ENCODE measurements at regions not wholly inside any gene's neighbourhood (a gene's known extent, or its start where the extent isn't known, plus 50 kb on each side); places are given as distances from the start of the nearest gene placed in this dataset.
A peak's percentile ranks its signal among the peaks of the same experiment; 100 is the strongest.

DNA sequence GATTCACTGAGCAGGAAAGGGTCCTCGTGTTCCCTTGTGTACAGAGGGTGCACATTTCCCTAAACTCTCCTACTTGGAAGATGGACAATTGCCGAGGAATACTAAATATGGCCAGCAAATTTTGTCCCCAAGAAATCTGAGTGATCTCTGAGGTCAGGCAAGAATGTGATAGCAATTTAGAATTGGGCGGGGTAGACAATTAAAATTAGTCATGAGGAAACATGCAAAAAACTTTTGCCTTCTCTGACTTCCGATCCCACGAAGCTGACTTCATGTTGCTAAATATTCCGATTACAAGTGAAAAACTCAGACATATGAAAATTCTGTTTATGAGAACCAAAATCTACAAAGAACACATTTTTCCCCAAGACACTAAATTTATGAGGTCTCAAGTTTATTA, 453.9 kb upstream of the ZFP42 start:
- no peak for DNase-seq

DNA sequence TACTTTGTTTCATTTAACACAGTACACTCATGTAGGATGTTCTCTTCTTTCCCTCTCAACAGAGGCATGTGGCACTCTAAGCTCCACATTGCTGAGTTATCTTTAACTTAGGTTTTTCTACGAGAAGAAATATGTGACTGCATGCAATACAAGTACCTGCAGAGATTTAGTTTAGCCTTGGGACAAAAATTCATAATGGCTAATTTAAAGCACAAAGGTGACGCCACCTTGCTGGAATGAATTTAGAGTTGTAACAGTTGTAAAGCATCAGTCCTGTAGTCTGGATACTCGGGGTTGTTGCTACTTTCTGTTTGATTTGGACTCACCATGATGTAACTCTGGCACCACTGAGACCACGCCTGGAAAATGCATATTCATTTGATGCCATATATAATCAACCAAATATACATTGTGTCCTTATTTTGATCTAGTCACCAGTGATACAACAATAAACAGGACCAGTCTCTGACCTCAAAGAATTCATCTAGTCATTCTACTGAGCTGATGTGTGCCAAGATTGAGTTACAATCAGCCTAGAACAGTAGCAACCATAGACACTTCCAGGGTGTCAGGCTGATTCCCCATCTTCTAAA, 451.0 kb upstream of the ZFP42 start:
- no peak for DNase-seq

DNA sequence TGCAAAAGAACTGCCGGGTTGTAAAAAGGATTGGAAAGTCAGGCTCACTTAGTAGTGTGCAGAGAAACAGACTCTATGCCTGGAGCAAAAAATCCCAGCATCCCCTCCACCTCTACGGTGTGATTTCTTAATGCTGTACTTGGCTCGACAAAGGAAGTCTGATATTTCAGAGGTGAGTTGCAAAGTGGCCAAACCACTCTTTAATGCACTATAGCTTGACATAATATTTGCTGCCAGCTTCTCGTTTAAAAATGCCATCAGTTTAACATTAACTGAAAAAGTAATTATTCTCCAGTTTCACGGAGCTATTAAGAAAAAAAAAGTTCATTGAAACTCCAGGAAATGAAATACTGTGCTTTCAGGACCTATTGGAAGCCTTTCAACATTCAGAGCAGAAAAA, 448.3 kb upstream of the ZFP42 start:
- DNase-seq: no peak

DNA sequence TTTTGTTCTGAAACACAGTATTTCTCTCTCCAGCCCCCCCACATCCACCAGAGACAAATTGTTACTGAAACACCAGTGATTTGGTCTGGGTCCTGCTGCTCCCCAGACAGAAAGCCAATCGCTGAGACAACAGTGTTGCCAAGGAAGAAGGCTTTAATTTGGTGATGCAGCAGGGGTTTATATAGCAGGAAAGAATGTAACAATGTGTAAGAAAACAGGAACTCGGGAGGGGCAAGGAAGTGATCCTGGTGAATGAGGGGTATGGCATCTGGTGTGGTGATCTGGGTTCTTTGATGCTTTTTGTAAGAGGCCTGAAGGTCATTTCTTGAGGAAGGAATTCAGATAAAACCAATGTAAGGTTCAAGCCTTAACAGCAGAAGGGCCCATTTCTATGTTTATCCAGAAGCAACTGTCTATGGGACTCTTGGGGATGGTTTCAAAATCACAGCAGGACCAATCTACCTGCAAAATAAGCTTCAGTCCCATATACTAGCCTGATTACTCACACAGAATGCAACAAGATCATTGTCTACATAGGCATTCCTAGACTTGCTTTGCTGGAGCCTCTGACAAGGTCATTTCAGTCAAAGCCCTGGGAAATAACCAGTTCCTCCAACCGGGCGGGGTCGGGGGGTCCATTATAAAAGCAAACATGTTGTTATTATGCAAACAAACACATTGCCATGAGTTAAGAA, 445.2 kb upstream of the ZFP42 start:
- DNase-seq: no peak

DNA sequence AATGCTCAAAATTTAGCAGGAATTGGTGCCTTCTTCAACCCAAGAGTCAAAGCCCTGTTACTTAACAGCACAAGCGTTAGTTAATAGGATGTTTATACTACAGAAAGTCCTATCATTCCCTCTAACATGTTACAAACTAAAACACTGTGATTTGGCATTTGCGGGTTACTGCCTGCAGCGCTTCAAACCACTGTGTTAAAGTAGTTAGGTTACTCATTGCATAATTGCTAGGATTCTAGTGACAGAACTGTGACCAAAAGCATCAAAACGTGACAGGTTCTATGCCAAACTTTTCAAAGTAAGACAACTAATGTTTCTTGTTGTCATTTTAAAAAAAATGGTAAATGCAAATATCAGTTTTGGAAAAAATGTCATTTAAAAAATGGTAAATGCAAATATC, 442.8 kb upstream of the ZFP42 start:
- DNase-seq: no peak

DNA sequence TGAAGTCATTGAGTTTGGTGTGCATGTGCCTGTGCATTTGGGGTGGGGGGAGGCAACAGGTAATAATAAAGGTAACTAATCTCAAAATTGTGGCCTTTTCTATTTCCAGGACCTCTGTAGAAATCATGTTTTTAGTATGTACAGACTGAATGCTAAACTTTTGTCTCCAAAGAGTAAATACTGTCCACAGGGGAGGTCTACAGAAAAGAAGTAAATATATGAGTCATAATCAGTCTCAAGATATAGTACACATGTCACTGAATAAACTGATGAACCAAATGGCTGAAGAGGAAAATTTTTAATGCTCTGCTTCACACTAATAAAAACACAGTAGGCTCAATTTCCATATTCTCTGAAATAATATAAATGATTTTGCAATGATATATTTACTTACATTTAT, 440.4 kb upstream of the ZFP42 start:
- no peak for DNase-seq

DNA sequence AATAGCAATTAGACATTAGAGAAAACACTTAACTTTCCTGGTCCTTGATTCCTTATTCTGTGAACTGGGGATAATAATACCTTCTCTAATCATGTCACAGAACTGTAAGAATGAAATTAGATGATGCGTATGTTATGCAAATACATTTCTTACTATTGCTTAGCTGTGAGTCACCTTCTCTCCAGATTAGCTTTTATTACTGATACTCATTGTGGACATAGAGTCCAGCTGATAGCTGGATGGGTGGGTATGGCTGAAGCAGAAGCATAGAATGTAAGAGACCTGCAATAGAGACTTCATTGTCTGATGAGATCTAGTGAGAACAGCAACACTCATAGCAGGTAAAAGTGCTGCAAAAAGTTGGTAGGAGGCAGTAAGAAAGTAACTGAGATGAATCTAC, 437.2 kb upstream of the ZFP42 start:
- DNase-seq: no peak

DNA sequence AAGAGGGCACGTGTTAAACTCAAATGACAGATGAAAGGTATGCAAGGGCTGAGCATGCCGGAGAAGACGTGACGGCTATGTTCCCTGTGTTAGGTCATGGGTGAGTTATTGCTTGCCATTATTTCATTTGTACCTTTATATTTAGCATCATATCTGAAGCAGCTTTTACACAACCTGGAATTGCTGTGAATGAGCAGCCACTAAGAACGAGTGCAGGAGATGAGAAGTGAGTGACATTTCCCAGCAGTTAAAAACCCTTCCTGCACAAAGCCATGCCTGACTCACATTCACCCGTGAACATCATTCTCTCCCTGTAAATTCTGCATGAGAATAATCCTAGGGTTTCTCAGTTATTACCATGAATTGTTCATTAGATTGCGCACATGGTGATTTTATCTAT, 433.2 kb upstream of the ZFP42 start:
- no peak for DNase-seq

DNA sequence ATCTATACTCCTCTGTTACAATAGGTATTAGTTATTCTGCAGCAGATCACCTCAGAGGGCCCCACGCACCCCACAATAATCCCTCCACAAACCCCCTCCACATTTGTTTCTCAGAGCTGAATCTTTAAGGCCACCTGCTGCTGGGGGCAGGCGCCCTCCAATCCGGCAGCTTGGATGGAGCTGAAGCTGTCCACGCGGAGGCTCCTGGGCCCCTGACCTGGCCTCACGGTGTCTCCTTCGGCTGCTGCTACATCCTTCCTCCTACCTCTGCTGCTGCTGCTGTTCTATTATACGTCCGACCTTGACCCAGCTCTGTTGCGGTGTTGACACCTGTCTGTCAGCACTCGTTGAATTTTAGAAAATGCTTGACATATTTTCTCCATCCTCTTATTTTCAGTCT, 430.2 kb upstream of the ZFP42 start:
- no peak for DNase-seq

DNA sequence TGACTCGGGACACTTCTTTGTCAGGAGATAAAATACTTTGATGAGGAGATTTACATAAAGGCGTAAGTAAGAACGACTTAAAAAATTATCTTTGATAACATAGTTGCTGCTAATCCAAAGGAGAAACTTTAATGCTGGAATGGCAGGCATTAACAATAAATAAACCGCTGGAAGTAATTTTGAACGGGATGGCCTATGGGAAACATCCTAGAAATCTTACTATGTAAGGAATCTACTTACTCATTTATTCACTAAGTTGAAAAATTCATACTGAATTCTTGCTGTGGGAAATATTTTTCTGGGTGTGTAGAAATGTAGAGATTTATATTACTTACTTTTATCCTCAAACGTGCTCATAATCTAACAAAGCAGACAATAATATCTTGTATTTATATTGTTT, 425.7 kb upstream of the ZFP42 start:
- no peak for DNase-seq

DNA sequence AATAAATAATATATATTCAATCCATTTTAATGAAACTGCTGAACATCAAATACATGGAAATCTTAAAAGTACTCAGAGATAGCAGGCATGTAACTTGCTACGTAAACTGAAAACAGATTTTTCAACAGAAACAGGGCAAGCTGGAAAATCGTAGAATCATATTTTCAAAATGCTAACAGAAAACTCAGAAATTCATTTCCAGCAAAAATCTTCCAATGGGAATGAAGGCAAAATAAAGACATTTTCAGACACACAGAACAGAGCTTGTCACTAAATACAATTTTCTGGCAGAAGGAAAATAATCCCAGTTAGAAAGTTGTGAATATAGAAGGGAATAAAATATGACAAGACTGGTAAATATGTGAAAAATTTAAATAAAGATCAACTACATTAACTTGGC, 419.9 kb upstream of the ZFP42 start:
- DNase-seq: no peak

DNA sequence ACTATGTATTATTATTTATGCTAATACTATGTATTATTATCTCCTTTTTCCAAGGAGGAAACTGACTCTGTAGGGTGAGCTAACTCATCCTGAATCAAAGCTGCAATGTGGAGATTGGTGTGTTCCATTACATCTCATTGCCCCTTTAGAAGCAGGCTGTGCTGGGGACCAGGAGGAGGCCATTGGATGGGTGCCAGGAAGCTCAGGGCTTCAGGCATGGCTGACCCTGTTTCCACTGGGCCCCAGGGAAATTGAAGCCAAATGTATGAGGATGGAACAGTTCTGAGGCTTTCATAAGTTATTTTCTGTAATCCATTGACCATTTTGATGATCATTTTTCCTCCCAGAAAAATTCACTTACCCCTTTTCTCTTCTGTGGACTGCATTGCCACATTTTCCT, 418.8 kb upstream of the ZFP42 start:
- DNase-seq: no peak

DNA sequence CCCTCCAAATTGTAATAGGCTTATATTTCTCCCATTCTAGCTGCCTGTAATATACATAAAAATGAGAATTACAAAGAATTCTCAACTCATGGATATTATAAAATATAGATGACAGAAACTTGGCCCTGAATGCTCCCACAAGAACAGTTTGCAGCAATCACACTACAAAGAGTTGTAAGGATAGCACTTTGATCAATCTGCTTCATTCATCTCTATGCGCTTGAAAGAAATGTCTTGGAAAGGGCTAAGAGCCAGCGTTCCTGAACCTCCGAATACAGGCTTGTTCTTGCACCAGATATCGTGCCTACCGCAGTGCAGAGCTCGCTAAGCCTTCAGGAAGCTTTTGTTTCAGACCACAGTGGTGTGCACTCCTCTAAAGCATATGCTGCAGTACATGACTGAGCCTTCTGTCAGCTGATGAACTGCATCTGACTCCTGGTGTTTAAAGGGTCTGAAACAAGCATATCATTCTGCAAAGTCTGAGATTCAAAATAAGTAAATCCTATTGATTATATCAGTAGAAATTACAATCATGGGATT, 417.6 kb upstream of the ZFP42 start:
- no peak for DNase-seq

DNA sequence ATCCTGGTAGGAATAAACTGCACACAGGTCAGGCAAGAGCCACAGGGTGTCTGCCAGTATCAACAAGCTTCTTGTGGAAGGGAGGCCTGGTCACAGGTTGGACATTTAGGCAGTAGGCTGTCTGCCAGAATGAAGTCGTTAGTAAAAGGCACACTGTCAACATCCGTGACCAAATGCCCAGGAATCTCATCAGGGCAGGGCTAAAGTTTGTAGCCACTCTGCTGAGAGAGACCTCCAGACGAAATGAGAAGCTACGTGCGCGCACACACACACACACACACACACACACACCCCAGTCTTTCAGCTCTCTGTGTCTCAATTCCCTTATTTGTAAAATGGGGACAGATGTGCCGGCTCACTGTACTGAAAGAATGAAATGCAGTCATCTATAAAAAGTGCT, 408.7 kb upstream of the ZFP42 start:
- DNase-seq: no peak

DNA sequence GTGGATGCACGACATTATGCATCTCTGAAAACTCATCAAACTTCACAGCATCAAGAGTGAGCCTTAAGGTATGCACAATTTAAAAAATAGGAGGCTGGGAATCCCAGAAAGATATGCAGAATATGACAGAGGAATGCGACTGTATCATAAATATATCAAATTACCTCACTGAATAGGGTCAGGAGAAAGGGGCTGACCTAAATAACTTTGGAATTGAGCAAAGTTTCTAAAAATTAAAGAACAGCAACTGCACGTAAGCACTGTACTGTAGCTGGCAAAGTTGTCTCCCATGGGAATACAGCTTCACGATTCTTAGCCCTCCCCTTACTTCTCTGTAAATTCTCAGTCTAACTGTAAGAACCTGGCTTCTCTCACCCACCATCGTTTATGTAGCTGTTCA, 397.4 kb upstream of the ZFP42 start:
- no peak for DNase-seq

DNA sequence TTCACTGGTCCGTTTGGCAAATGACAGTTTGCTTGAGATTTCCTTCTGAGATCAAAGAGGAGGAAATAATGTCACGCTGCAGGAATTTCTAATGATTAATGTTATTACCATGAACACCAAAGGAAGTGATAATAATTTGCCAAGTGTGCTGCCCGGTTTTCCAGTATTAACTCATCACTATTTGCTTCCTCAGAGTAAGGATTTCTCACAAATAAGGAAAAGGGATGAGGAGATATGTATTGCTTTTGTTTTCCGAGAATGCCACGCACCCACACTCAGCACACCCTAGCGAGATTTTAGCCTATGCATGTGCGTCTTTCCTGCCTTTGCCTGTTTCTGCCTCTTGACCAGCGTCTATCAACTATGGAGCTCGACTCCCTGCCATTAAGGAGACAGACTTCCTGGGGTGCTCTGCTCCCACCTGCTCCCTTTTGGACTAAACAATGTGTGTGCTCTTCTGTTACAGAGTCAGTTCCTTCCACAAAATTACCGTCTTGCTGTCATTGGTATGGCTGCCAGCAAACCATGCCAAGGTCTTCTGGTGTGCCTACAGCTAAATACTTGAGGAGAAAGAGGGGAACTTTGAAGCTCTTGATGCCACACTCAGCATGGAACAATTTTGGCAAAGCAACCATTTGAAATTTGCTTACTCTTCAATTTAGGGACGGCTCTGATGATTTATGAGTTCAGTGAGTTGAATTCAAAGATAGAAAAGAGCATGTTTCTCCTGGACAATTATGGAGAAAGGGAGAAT, 393.1 kb upstream of the ZFP42 start:
- no peak for DNase-seq

DNA sequence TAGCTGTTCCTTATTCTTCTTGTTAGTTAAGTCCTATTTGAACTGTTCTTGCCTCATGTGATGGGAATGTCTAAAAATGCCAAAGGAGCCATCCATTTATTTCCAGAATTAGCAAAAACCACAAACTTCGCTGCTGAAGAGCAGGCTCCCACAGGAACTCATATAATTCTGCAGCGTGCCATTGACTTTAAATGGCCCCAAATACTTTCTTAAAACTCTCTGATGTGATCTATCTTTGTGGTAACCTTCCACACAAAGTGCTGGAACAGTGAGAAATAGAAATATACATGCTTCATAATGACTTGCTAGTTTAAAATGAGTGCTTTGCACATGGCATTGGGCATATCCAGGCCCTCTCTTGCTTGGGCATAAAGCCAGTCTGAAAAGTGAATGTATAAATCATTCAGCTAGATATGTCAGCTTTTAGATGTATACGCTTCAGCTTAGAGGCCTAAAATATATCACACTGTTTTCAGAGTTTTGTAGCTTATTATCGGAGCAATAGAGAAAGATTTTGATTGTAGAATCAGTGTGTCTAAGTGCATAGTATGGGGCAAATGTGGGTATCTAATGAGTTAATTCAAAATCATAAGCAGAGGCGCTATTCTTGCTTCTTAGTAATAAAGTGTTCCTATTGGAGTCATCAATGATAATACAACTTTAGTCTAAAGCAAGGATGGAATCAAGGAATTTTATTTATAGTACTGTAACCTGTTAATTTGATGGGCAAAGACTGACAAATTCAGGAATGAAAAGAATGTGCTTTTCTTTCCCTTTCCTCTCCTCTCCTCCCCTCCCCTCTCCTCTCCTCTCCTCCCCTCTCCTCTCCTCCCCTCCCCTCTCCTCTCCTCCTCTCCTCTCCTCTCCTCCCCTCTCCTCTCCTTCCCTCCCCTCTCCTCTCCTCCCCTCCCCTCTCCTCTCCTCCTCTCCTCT, 392.2 kb upstream of the ZFP42 start:
- DNase-seq: no peak

DNA sequence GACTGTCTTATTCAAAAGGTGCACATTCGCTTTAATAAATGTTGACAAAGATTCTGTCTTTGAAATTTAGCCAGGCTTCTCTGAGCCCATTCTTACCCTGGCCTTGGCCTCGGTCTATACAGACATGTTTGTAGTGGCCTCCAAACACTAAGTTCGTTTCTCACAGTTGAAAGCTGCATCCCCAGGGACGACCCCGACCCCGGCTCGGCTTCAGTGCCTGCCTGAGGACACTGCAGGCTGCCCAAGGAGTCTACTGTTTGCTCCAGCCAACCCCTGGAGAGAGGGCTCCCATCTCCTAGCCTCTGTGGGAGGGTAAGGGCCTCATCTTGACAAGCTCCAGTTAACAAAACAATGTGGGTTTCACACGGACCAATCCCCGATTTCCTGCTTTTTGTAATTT, 390.6 kb upstream of the ZFP42 start:
- no peak for DNase-seq

DNA sequence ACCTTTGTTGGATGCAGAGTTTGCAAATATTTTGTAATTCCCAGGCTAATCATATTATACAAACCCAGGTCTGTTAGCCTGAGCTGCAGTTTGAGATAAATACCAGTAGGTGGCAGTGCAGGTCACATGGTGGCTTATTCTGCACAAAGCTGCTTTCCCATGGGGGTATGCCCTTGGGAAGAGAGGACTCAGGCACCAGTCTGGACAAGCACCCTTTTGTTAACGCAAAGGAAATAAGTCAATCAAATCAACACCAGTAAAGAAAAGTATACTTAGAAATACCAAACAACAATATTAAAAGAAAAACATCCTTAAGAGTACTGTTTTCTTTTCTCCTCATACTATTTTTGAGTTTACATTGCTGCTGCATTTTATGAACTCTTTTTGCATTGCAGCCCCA, 389.0 kb upstream of the ZFP42 start:
- DNase-seq: peak; percentile 28

DNA sequence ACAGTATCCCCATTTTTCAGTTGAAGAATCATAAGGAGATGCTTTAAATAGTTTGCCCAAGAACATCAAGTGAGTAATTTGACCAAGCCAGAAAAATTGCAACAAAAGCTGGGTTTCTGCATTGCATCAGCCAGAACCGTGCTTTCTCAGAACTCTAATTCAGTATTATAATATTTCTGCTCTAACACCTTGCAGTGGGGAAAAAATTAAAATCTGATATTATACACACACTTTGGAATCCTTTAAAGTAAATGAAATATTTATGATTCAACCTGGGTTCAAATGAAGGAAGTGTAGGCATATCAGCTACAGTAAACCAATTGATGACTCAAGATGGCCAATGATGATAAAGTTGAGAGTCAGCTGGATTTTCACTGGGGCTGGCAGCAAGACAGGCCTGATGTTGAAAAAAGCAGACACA, 387.6 kb upstream of the ZFP42 start:
- no peak for DNase-seq

DNA sequence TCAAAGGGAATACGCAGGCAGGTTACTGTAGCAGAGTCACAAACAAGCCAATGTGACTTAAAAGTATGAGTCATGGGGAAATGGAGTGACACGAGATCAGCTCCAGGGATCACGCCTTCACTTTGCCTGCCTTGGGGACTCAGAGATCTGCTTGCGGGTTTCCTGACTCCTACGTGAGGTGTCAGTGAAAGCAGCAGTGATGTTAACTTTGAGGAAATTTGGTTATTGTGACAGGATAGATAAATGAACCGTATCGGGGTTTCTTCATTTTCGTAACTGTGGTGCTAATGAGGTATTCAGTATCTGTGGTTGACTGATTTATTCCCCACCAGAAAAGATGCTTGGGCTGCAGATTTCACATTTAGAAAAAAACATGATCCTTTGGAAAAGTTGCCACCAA, 383.3 kb upstream of the ZFP42 start:
- DNase-seq: no peak

DNA sequence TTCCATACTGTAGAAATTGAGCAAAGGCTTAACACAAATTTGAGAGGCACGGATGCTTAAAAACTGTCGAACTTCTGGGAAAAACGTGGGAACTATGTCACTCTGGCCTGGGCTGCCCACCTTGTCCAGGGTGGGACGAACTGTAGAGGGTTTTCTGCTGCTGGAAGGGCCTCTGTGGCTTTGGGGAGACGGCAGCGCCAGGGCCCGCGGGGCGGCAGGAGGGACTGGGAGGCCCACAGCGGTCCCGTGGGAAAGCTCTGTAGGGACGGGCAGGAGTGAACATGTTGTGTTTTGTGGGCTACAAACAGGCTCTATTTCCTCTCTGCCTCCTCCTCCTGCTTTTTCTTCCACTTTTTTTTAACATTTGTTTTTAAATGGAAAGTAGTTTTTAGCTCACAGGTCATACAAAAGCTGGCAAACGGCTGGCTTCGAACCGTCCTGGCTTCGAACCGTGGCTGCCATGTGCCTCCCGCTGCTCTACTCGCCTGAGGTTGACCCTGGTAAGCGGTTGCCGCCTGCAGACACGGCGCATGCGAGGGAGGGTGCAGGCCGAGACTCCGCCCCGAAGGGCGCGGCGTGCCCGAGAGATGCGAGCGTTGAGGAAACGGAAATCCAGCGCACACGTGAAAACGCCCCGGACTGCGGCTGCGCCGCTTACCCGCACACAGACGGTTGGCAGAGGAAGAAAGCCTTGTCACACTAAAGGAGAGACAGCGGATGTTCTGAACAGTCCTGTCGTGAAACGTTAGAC, 382.3 kb upstream of the ZFP42 start:
- no peak for DNase-seq

All from NCI-H748 treated with DMSO at 0.1 percent for 48 hours (cell line).